ENCODE measurements at regions not wholly inside any gene's neighbourhood (a gene's known extent, or its start where the extent isn't known, plus 50 kb on each side); places are given as distances from the start of the nearest gene placed in this dataset.

DNA sequence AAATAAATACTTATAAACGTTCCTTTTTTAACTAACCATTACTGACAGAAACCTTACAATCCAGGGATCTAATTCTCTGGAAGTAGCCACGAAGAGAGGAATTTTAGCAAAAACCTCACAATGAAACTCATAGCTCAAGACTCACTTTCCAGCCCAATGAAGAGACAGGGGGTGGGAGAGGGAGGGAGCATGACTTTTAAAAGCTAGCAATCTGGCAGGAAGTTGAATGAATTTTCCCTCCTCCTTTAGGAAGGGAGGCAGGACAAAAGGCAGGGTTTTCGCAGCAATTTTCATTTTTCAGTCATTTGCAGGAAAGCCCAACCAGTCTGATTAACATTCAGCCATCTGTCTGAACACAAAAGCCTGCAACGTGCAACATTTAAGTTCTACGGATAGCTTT is 381.5 kb upstream of the PSMD7 start:
- intact Hi-C loops (cut with DNase I) = no loop called here
- DNase-seq = no peak

DNA sequence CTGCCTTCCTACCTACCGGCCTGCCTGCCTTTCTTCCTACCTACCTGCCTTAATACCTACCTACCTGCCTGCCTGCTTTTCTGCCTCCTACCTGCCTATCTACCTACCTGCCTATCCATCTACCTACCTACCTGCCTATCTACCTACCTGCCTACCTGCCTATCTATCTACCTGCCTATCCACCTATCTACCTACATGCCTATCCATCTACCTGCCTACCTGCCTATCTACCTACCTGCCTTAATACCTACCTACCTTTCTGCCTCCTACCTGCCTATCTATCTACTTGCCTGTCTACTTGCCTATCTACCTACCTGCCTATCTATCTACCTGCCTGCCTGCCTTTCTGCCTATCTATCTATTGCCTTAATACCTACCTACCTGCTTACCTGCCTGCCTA is 383.8 kb upstream of the PSMD7 start:
- intact Hi-C loops (cut with DNase I) = no loop called here

DNA sequence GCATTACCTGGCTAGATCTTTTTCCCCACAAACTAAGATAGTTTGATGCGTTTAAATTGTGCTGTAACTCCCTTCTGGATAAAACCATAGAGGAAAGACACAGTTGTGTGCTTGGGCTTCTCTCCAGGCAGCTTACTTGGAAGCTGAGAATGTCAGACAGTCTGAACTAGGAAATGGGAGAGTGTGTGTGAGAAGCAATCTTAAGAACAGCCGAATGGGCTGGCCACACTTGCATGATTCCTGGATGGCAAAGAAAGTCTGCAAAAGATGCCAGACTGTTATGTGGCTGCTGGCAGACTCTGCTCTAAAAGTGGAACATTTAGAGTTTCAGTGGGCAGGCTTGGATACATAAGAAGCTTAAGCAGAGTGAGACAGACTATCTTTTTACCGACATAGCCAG is 384.3 kb upstream of the PSMD7 start:
- DNase-seq = peak in 1 of 42 donors; percentile 37
- intact Hi-C loops (cut with DNase I) = no loop called here

More for the DNA sequence above, 383.8 kb upstream of the PSMD7 start:
- DNase-seq = no peak

DNA sequence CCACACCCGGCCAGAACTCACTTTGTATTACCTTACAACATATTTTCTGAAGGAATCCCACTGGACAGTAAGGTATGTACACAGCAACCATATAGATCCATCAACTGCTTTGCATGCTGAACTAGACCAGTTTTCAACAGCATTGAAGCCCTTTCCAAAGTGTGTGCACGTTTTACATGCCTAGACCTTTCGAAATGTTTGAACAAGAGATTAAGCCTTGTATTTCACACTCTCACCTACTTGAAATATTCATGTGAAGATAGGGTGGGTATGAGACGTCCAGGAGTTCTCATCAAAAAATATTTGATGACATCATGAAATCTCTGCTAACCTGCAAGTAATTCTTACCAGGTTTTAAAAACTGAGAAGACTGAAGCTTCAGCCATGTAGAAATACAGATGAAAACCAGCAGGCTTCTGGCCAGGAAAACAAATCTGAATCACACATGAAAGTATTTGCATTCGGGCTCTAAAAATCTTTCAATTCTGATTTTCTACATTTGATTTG is 387.0 kb upstream of the PSMD7 start:
- no peak for DNase-seq
- intact Hi-C loops (cut with DNase I) = no loop called here

DNA sequence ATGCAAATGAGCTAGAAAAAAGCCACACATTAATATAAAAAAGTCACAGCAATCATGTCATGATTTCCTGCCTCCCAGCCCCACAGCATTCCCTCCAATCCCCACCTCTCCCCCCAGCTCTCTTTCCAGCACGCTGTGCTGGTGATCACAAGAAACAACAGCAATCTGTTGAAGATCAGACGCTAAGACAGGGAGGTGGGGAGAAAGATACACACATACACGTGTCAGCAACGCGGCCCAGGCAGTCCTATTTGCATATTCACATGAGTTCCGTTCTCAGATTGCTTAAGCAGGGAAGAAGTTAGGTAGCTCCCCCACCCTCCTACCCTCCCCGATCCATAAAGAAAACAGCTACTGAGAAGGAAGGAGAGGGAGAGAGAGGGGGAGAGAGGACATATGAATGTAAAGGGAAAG is 405.5 kb upstream of the PSMD7 start:
- peak in 37 of 42 donors; percentile 9 to 61 (median 36) for DNase-seq
- intact Hi-C loops (cut with DNase I) = no loop called here

DNA sequence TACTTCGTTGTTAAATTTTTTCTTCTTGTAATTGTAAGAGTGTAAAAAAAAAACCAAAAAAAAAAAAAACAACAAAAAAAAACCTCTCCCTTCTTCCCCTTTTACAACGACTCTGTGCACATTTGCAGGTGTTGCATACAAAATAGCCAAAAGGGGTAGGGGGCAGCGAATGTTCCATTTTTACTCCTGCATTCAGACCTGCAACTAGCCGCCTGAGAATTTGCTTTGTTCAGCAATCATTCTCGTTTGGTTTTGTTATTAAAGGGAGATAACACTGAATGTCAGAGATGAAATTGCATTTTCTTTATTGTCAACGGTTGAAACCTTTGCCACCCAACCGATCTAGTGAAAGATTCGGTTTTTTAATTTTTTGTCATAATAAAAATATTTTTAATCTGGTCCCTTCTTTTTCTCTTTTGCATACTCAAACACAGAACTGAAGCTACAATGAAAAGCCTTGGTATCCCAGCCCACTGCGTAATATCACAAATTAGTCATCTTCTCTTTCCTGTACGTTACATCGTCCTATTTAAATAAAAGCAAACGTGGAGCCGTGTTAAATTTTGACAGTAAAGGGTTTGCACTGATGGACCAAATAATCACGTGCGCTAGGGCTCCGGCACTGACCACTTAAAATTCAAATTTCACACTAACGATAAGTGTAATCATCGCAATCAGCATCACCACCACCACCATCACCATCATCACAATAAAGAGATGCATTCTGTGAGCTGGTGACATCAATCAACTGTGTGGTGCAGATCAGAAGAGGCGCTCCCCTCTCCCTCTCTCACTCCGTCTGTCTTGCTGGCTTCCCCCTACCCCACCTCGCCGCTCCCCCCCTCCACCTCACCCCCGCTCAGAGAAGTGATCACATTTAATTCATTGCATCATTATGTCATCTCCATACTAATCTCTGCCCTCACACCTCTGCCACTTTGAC is 406.2 kb upstream of the PSMD7 start:
- intact Hi-C loops (cut with DNase I) = no loop called here

DNA sequence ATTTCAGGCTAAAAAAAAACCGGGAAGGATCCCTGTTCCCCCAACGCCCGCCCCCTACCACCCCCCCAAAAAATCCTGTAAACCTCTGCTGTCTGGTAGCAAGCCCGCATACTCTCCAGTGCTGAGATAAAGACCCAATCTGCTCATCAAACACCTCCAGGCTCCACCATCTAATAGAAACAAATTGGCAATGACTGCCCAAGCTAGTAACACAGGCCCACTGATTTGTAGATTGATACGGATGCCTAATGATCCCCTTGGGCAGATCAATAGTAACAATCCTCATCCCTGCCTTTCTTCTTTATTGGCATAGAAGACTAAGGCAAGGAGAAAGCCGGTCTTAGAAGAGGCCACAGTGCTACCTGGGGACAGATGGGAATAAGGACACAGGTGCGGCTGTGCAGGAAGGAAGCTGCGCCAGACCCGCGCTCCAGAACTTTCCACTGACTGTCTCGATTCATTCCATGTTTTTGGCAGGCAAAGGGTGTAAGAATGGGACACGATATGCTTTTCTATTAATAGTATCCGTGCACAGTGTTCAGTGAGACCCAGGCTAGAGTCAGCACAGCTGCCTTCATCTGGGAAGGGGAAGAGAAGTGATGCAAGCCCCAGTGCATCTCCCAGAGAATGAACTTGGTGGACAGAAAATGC is 407.6 kb upstream of the PSMD7 start:
- intact Hi-C loops (cut with DNase I) = no loop called here
- DNase-seq = no peak

More for the DNA sequence above, 406.2 kb upstream of the PSMD7 start:
- peak in 17 of 42 donors; percentile 12 to 47 (median 22) for DNase-seq

DNA sequence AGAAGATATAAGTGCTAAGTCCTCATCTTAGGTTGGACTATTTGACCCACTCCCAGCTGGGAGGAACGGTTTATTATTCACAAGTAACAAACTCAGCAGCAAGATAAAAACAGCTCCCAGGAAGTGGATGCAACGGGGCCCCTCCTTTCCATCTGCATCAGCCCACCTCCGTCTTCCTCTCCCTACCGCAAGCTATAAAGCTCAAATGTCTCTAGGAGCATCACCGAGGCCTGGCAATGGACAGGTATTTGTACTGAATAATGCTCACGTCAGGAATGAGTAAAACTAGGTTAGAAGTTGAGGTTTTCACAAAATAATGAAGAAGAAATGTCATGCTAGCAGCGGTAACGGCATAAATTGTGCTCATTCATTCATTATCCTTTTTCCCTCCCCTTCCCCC is 408.7 kb upstream of the PSMD7 start:
- intact Hi-C loops (cut with DNase I) = no loop called here
- peak in 9 of 42 donors; percentile 11 to 48 (median 22) for DNase-seq

DNA sequence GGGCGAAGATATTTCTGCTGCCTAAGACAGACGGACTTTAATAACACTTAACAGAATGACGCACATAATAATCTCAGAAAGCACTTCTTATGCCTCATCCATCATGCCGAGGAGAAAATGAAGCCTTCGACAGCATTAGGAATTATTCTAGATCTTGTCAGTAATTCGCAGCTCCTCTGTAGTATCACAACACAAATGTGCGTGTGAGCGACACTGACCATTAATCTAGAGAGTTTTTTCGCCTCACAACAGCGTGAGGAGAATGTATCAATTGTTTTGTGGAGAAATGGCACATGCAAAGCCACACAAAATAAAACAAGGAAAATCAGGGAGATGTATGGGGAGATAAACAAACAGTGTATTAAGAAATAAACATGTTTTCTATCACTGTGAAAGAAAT is 410.2 kb upstream of the PSMD7 start:
- intact Hi-C loops (cut with DNase I) = no loop called here
- no peak for DNase-seq

DNA sequence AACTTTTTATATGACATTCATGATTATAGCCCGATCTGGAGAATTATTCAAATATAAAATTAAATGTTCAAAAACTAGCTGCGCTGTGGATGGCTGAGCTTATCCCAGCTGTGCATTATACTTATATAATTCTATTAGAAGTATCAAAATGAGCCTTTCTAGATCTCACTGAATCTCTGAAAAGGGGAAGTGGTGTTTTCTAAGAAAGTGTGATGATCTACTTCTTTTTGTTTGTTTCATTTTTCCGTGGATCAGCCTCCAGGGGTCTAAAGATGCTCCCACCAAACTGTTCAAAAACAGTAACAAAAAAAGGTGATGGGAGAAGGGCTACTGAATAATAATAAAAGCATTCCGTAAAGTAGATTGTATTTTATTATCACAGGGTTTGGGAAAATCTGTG is 411.3 kb upstream of the PSMD7 start:
- DNase-seq = no peak
- intact Hi-C loops (cut with DNase I) = no loop called here

DNA sequence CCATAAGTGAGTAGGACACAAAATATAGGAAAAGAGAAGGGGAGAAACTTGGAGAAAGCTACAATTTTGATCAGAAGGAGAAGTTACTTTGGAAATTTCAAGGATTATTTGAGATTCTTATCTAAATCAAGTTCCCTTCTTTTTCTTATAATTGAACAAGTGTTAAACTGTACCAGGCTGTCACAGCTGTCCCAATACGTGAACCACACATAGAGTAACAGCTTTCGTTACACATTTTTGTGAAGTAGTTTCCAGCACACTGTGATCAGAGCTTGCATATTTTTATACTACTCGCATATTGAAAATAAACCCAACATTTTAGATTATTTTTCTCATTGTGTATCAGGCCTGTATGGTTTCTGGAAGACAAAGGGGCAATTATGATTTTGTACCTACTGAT is 412.8 kb upstream of the PSMD7 start:
- no peak for DNase-seq
- intact Hi-C loops (cut with DNase I) = no loop called here

DNA sequence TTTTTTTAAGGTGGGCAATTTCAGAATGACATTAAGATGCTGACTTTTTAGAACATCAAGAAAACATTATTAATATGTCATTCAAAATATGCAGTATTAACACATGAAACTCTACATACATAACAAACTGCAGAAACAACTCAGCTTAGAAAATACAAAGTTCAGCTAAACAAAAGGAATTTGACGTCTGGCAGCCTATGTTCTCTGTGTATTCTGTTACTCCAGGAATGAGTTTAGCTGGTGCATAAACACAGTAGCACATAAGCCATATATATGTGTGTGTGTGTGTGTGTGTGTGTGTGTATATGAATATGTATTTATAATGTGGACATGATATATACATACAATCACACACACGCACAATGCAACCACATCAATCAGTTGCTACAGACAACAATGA is 413.5 kb upstream of the PSMD7 start:
- no peak for DNase-seq
- intact Hi-C loops (cut with DNase I) = no loop called here

DNA sequence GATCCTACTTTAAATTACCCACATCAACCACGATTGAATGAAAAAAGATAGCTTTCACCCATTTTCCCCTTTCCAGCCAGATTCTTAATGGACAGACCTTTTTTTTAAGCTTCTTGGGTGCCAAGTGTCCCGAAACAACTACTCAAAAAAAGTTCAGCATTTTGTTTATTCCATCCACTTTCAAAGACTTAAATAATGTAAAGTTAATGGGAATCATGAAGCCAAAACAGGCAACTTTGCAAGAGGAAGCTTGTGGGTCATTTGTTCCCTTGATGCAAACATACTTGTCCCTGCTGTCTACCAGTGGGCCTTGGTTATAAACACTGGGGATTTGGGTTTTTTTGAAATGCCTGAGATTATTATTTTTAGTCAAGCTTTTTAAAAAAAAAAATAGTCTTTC is 414.0 kb upstream of the PSMD7 start:
- intact Hi-C loops (cut with DNase I) = no loop called here
- no peak for DNase-seq

DNA sequence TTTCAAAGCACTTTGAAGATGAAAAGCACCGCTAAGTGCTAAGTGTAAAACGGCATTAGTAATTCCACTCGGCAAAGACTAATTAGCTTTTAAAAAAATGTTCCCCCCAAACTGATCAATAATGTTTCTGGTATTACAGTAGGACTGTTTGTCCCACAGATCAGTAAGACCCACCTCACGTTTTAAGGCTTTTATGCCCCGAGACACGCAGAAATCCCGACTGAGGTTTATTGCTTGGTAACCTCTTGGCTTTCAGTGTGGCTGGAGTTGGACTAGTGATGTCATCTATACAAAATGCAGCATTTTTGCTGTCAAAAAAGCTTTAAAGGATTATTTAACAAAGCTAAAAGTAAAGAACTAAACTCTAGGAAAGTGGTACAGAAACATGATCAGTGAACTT is 414.6 kb upstream of the PSMD7 start:
- intact Hi-C loops (cut with DNase I) = no loop called here
- no peak for DNase-seq

DNA sequence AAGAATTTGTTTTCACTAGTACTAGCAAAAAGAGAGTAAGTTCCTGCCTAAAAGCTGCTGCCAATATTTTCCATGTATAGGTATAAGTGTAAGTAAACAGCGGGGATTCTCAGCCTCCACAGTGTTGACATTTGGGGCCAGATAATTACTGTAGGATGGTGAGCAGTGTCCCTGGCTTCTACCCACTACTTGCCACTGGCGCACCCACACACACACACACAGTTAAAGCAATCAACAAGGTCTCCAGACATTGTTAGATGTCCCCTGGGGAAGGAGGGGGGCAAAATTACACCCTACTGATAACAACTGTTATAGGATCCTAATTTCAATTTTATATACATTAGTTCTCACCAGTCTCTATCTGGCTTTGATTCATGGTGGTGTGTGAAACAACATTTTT is 417.0 kb upstream of the PSMD7 start:
- intact Hi-C loops (cut with DNase I) = loop anchor here (10.0 kb wide), 1 partner anchor 315 kb away; no protein-coding TSS in a partner anchor
- DNase-seq = no peak

DNA sequence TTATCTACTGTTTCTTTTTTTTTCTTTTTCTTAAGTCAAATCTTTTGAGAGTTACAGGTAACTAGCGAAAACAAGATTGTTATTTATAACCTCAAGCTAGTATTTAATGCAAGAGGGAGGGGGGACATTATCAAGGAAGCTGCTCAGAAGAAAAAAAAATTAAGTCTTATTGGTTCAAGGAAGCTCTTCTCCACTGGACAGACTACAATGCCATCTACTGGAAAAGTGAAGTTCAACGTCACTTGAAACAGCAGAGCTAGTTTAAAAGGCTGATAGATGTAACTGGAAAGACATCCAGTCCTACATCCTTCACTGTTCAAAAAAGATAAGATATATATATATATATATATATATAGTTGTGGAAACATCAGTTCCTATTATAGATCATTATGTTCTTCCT is 418.0 kb upstream of the PSMD7 start:
- peak in 14 of 42 donors; percentile 17 to 79 (median 35) for DNase-seq
- intact Hi-C loops (cut with DNase I) = loop anchor here (10.0 kb wide), 1 partner anchor 314 kb away; no protein-coding TSS in a partner anchor

DNA sequence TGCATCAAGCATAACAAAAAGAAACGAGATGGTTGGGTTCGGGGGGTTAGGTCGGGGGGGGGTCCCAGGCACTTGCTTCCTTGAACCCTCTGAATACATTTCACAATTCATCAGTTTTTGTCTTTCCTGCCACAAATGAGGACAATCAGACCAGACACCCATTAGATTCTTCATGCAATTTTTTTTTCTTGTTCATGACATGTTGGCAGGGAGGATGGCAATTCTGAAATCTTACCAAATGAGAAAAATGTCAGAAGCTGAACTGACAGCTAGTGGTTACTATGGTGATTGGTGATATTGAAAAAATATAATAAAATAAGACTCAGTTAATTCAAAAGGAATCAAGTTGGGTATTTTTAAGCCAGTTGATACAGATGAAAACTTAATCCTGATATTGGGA is 419.5 kb upstream of the PSMD7 start:
- intact Hi-C loops (cut with DNase I) = loop anchor here (10.0 kb wide), 1 partner anchor 312 kb away; no protein-coding TSS in a partner anchor
- DNase-seq = no peak

DNA sequence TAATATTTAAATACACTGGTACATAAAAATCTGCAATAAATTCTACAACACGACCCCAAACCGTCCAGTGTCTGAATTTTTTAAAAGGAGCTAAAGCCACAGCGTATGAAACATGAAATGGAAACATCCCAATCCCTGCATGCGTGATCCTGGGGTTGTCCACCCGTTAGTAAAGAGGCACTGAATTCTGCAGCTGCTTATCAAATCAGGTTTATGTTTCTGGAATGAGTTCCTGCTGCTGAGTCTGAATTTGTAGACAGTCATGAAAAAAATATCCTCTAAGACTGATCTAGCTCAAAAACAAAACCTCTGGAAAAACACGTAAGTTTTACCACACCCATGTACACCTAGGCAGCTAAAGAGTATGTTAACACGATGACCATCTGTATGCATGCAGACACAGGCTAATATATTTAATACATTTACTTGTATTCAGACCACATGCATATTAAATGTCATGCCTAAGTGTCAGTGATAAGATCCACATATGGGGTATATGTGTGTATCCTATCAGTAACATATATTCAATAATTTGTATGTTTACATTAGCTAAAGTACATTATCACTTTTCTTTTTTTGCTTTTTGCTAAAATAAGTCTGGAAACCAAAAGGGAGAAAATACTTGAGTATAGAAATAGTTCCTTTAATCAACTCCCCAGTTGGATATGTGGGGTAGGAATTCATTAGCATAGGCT is 420.5 kb upstream of the PSMD7 start:
- intact Hi-C loops (cut with DNase I) = loop anchor here (10.0 kb wide), 1 partner anchor 311 kb away; no protein-coding TSS in a partner anchor
- DNase-seq = no peak

DNA sequence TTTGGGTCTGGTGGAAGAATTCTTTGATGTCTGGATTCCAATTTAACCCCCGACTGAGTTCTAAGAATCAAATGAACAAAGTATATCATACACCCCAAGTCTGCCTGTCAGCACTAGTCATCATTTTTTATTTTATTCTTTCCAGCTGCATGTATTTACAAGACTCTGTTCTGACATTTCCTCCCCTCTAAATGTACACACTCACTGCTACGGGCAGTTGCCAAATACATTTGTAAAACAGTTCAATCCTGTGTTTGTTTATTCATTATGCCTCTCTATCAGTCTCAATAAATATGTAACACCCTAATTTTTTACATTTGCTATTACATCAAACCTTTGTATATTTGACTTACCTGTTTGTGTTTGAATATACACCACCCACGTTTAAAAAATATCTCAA is 422.3 kb upstream of the PSMD7 start:
- intact Hi-C loops (cut with DNase I) = loop anchor here (10.0 kb wide), 1 partner anchor 310 kb away; no protein-coding TSS in a partner anchor

More for the DNA sequence above, 422.3 kb upstream of the PSMD7 start:
- DNase-seq = no peak
